Hindlimb muscle (tissue), 1 donor: ENCODE measurements at regions not wholly inside any gene's neighbourhood (a gene's known extent, or its start where the extent isn't known, plus 50 kb on each side); places are given as distances from the start of the nearest gene placed in this dataset.

Source experiments
- DNase-seq: peaks from one replicate; pipeline ENCODE4 v3.0.0-alpha.2; 2013

DNA sequence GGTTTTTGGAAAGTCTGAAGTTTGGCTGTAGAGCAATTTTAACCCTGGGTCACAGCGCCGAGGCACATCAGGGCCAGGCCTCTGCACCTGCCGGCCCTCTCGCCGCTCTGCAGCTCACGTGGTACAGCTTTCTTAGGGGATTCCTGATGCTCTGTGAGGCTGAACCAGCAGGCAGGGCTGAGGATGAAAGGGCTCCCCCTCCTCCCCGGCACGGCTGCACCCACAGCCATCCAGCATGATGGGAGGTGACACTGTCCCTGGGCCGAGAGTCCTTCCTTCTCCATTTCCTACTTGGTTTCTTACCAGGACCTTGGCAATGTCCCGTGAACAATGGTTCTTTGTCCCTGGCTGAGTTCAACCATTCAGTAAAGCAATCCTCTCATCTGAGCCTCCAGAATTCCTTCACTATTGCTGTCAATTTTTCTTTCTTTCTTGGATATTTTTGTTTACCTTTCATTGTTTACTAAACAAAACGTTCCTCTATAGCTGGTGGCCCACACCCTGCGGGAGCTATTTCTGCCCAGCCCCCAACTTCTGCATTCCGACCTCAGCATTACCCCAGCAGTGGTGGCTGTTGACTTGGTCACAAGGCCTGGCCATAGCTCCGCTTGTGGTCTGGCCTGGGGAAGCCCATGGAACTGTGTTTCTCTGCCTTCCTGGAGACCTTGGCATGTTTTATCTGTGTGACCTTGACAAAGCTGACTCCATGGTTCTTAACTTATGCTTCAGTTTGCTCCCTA is 172.8 kb upstream of the B3GAT1 start:
- no peak for DNase-seq

DNA sequence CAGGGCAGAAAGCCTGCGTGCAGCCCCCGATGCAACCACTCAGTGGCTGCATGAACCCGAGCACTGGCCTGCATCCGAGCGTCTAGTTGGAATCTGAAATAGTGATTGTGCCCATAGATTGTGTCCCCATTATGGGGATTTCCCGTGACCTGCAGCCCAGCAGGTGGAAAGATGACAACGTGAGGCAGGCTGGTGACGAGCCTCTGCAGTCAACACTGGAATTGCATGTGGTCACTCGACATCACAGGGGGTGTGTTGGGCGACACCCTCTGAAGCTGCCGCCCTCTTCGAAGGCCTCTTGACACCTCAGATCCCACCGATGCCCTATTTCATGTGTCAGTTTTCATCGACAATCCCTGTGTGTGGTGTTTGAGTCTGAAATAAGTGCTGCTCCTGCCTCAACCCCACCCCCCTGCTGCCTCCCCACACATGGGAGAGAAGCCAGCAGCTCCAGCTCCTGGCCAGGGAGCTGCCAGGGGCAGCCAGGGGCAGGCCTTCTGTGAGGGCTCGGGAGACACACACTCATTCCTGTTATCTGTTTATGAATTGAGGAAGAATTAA is 172.0 kb upstream of the B3GAT1 start:
- no peak for DNase-seq

DNA sequence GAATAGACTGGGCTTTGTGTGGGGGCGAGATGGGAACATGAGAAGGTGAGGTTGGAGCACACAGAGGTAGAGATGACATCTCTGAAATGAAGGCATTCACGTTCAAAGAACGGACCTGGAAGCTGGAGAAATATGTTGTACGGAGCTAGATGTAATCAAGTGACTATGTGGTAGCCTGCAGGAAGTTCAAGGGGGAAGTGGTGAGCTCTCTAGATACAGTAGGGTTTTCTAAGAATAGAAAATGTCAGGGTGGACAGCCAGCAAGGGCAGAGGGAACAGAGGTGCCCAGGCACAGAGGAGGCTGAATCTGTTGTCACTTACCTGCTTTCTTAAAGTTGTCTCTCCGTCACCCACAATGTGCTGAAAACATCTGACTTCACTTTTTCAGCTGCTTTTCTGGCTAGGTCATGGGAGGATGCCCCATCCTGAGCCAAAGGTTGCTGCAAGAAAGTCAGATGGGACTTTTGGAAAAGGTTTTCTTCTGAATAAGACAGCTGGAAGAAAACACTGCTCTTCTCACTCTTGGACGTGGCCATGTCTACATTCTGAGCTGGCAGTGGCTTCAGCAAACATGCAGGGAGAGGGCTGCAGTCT is 171.5 kb upstream of the B3GAT1 start:
- DNase-seq, result no peak

DNA sequence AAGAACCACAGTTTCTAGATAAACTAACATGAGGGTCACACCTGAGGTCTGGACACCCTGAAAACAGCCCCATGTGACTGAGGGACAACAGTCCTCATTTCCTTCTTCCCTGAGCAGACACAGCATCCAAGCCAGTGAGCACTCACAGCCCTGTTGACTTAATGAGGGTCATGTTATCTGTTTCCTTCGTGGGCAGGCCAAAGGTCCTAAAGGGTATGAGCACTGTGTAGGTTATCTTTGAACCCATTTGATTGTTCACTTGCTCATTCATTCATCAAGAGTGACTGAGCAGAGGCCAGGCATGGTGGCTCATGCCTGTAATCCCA is 170.7 kb upstream of the B3GAT1 start:
- no peak for DNase-seq

GRCh38 chr11:134581966-134582769 is 170.1 kb upstream of the B3GAT1 start:
- DNase-seq, result no peak

DNA sequence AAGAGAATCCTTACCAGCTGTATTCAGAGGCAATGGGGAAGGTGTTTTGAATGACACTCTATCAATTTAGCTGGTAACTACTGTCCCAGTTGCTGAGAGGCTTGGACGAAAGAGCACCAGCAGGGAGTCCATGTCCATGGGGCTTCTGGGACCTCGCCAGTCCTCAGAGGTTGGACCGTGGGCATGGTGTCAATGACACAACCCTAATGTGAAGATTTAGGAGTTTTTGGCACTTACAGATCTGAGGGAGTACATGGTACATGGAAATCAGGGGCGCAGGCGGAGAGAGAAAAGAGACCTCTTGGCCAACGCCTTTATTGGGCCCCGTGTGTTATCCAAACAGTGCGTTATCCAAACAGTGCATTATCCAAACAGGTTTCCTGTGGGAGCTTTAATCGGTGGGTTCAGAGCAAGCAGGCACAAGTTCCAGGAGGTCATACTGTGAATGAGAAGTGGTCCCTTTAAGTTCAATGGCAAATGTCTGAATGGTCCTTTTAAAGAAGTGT is 169.1 kb upstream of the B3GAT1 start:
- no peak for DNase-seq

GRCh38 chr11:134580610-134580975 is 168.6 kb upstream of the B3GAT1 start:
- no peak for DNase-seq

DNA sequence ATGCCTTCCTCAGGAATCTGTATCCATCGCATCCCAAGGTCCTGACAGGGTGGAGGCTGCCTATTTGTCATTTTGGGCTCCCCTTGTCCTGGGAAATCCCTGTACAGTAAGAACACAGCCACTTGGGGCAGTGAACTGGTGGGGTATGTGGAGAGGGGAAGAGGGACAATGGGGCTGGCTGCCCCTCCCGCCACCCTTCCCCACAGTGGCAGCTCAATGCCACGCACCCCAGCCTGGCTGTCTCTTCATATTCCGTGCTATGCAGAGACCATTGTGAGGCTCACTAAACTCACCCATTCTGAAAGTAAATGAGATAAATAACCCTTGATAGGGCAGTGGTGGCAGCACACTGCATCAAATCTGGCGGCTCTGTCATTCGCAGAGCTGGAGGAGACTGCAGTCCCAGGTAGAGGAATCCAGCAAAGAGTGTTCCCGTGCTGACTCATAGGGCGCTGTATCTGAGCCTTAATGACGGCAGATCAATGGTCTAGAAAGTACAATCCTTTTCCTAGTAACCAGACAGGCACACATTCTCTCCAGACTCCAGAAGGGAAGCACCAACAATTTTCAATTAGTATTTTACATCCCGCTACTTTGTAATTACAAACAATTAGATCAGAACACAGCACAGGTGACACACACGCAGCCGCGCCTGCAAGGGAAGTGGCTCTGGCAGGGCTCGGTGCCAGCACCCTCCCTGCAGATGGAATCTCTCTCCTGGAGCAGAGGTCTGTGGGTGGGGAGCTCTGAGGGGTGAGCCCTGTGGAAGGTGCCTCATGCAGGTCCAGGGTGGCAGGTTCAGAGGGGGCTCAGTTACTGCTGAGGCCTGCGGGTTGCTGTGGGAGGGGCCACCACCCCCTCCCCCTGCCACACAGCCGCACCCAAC is 167.9 kb upstream of the B3GAT1 start:
- DNase-seq, result no peak

- no peak for DNase-seq
These were observed 167.0 kb upstream of the B3GAT1 start for GRCh38 chr11:134578807-134579723.

GRCh38 chr11:134577751-134578395 is 165.8 kb upstream of the B3GAT1 start:
- no peak for DNase-seq

- DNase-seq, result no peak
These were observed 164.7 kb upstream of the B3GAT1 start for GRCh38 chr11:134576721-134577171.

- no peak for DNase-seq
These were observed 164.2 kb upstream of the B3GAT1 start for GRCh38 chr11:134576286-134576685.

- no peak for DNase-seq
These were observed 163.6 kb upstream of the B3GAT1 start for GRCh38 chr11:134575504-134576230.

DNA sequence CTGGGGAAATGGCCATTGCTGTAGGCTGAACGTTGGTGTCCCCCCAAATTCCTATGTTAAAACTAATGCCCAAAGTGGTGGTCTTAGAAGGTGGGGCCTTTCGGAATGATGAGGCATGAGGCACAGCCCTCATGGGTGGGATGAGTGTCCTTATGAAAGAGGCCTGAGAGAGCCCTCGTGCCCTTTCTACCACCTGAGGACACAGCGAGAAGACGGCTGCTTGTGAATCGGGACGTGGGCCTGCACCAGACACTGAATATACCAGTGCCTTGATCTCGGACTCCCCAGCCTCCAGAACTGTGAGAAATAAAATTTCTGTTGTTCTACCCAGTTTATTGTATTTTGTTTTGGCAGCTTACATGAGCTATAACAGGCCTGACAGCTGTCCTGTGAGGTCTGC is 162.9 kb upstream of the B3GAT1 start:
- DNase-seq, result no peak

DNA sequence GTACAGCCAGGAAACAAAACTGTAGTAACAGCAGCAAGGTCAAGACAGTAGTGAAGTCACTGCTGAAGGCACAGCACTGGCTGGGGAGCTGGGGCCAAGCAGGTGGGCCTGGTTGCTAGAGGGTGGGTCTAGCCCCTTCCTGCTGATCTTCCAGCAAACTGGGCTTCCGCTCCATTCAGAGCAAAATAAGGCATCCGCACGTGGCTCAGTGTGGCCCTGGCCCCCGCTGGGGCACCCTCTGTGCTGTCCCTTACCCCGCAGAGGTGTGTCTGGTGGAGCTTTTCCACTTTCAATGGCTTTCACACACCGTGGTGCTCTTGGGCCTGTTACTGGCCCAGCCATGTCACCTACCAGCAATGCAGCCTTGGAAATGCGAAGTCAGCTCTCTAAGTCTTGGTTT is 162.4 kb upstream of the B3GAT1 start:
- no peak for DNase-seq

- DNase-seq, result no peak
These were observed 161.8 kb upstream of the B3GAT1 start for GRCh38 chr11:134573857-134574256.

- DNase-seq, result no peak
These were observed 161.0 kb upstream of the B3GAT1 start for GRCh38 chr11:134572741-134573675.

- no peak for DNase-seq
These were observed 159.3 kb upstream of the B3GAT1 start for GRCh38 chr11:134571301-134571700.

GRCh38 chr11:134569195-134569594 is 157.2 kb upstream of the B3GAT1 start:
- no peak for DNase-seq
